Fibroblast of gingiva (primary cell): ENCODE measurements at regions not wholly inside any gene's neighbourhood (a gene's known extent, or its start where the extent isn't known, plus 50 kb on each side); places are given as distances from the start of the nearest gene placed in this dataset.

Experiments
- DNase-seq: peaks from one replicate; pipeline ENCODE4 v3.0.0-alpha.2; 2011; ENCODE audit warnings: low read depth

GRCh38 chr10:4074545-4075407, 289.8 kb upstream of the KLF6 start:
- no peak for DNase-seq

- peak; percentile 40 for DNase-seq
These were observed 288.9 kb upstream of the KLF6 start for GRCh38 chr10:4073912-4074311.

GRCh38 chr10:4070921-4071660, 286.1 kb upstream of the KLF6 start:
- DNase-seq = no peak

DNA sequence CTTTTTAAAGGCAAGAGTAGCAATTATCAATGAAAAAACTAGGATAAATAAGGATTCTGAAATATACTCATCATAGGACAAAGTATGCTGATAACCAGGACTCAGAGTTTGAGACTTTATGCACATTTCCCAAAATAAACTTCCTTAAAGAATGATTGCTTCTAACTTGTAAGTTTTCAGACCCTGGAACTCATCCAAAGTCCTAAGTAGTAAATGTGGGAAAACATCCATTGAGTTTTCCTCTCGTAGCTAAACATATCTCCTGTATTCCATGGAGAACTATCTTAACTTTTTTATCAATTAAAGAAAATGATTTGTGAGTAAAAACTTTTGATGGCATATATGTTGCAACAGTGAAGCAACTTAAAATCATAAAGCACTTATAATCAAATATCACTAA, 285.2 kb upstream of the KLF6 start:
- no peak for DNase-seq

- DNase-seq = peak; percentile 25
These were observed 284.5 kb upstream of the KLF6 start for GRCh38 chr10:4069491-4069890.

GRCh38 chr10:4068629-4069028, 283.6 kb upstream of the KLF6 start:
- no peak for DNase-seq

DNA sequence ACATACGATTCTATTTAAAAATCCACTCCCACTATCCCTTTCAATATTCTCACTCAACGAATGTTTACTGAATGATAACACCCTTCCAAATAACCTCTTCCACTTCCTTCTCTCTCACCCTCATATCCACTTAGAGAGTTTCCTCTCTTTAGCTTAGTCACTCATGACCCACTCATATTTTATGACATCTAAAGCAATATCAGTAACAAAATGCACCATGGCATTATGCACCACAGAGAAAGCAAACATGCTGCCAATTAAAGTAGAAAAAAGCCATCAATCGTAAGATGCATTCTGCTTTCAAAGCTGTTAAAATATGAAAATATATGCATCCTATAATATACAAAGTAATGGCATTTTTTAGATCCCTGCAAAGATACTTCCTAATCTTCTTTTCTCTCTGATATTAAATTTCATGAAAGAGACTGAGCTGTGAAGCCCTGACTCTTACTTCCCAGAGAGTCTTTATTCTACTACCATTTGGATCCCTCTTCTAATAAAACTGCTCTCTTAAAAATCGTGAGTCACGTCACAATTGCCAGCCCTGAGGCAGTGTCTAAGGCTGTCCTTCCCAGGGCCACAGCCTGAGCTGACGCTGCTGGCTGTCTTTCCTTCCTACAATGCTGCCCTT, 283.0 kb upstream of the KLF6 start:
- DNase-seq = no peak

- DNase-seq = no peak
These were observed 282.5 kb upstream of the KLF6 start for GRCh38 chr10:4067531-4067930.

- no peak for DNase-seq
These were observed 281.8 kb upstream of the KLF6 start for GRCh38 chr10:4066581-4067390.

DNA sequence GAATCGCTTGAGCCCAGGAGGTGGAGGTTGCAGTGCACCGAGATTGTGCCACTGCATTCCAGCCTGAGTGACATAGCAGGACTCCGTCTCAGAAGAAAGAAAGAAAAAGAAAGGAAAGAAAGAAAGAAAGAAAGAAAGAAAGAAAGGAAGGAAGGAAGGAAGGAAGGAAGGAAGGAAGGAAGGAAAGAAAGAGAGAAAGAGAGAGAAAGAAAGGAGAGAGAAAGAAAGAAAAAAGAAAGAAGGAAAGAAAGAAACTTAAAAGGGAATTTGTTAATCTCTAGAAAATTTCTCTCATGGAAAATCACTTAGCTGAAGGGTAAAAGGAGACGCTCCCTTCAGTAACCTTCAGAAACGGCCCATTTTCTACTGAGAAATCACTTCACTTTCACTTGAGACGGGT, 279.5 kb upstream of the KLF6 start:
- no peak for DNase-seq

GRCh38 chr10:4063717-4064116, 278.7 kb upstream of the KLF6 start:
- DNase-seq = no peak

DNA sequence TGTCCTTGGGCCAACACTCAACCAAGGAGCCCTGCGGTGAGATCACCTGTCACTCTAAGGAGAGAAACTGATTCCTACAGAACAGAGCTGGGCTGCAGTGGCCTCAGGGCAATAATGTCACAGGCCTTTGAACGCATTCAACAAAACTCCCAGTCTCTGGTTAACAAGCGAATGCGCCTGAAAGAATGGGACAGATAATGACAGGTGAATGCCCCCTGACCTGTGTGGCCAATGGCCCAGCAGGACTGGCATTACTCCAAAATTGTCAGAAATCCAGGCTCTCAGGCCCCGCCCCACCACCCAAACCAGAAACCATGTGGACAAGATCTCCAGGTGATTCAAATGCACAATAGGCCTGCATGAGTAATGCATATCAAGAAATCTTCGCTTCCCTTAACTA, 277.7 kb upstream of the KLF6 start:
- DNase-seq = no peak

GRCh38 chr10:4062072-4062471, 277.1 kb upstream of the KLF6 start:
- DNase-seq = no peak

- peak; percentile 81 for DNase-seq
These were observed 276.5 kb upstream of the KLF6 start for GRCh38 chr10:4061441-4061951.

- no peak for DNase-seq
These were observed 274.6 kb upstream of the KLF6 start for GRCh38 chr10:4059471-4060138.

DNA sequence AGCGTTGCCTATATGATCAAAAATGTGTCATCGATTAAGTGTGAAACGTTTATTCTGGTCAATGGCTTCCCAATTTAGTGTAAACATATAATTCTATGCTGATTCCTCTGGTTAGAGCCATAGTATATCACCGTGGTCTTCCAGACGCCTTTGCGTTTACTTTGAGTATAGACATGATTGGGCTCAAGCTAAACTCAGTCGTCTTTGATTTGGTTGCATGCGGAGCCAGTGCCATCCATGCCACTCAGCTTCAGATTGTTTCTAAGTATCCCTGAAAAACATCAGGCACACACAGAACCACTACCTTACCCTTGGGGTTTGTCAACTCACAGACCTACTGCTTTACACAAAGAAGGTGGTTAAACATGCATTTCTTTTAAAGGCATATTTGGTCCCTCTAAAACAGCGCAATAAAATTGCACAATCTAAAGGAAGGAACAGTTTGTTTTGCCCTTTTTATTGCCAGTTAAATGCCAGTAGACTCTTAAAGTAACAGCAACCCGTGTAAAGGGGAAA, 273.6 kb upstream of the KLF6 start:
- DNase-seq = peak; percentile 31

- DNase-seq = no peak
These were observed 272.9 kb upstream of the KLF6 start for GRCh38 chr10:4057725-4058513.

DNA sequence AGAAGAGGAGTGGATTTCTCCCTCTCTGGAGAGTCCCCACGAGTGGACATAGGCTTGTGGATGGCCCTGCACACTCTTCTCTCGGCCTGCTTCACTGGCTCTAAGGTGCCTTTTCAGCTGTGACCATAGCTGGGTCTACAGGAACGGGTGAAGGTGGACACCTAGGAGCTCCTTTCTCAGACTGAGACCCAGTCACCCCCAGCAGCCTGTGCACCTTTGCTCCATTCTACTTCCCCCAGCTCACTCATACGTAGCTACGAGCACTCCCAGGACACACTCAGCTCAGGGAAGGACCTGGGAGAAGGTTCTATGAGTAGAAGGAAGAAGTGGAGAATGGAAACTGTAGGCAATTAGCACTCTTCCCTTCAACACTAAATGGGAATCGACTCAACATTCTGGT, 272.0 kb upstream of the KLF6 start:
- no peak for DNase-seq

DNA sequence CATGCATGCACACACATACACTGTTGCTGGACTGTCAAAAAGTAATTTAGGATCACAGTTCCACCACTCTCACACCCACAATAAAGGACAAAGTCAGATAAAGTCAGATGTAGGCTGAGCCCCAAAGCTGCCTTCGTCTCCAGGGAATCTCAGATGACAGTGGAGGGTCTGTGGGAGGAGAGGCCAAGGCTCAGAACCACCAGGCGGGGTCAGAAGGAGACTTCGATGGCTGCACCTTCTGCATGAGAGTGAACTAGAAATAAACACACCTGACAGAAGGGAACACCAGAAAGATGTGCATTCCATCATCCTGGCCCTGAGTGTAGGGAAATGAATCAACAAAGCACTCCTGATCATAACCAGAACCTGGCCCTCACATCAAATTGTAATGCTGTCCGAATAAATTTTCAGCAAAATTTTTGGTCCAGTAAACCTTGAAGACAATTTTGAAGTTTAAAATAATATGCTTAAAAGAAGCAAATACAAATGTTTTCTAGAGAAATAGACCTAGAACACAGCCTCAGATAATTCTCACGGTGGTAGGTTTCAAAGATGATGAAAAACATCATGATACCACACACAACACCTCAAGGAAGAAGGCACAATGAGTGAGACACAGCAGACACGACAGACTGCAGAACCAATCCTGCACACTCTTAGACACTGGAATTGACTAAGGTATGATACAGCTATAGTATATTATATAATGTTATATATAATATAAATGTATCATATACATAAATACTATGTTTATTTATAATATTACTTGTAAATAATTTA, 269.8 kb upstream of the KLF6 start:
- no peak for DNase-seq
